ENCODE measurements at regions not wholly inside any gene's neighbourhood (a gene's known extent, or its start where the extent isn't known, plus 50 kb on each side); places are given as distances from the start of the nearest gene placed in this dataset.

- H3K4me3 ChIP-seq = no peak overlapping the region
- no peak overlapping the region for H3K9ac ChIP-seq (ENCODE audit: insufficient read length)
- TF ChIP-seq FOXP2 (optimal IDR thresholded peaks at IDR 0.05; ENCODE audit: control extremely low read depth, extremely low read length, insufficient read depth) = no peak
- H3K36me3 ChIP-seq (ENCODE audit: insufficient read depth, low read length) = no peaks in the 10 kb centered on the region
- no peak for DNase-seq (ENCODE audit: low read depth, low spot score)
- H3K27ac ChIP-seq = no peak overlapping the region
- no peaks in the 10 kb centered on the region for H3K9me3 ChIP-seq (ENCODE audit: low read depth, low read length)
Measured at GRCh38 chr1:229988534-229988933, 78.5 kb upstream of the GALNT2 start.

GRCh38 chr1:229989591-229990248, 77.3 kb upstream of the GALNT2 start:
- DNase-seq (ENCODE audit: low read depth, low spot score) = no peak
- Histone ChIP-seq H3K9me3 (ENCODE audit: low read depth, low read length) (no peaks in the 10 kb centered on the region), H3K4me3 (no peak overlapping the region), H3K9ac (ENCODE audit: insufficient read length) (no peak overlapping the region), H3K27ac (no peak overlapping the region), H3K36me3 (ENCODE audit: insufficient read depth, low read length) (no peaks in the 10 kb centered on the region)
- TF ChIP-seq POLR2AphosphoS5 (IDR thresholded peaks at IDR 0.05; ENCODE audit: borderline replicate concordance, low read depth, low read length) = no peak
- no peak for TF ChIP-seq EZH2 (IDR thresholded peaks at IDR 0.05)
- TF ChIP-seq FOXP2 (optimal IDR thresholded peaks at IDR 0.05; ENCODE audit: control extremely low read depth, extremely low read length, insufficient read depth) = no peak

GRCh38 chr1:229990326-229990725, 76.7 kb upstream of the GALNT2 start:
- no peak for DNase-seq (ENCODE audit: low read depth, low spot score)
- H3K9ac ChIP-seq (ENCODE audit: insufficient read length) = no peak overlapping the region
- H3K36me3 ChIP-seq (ENCODE audit: insufficient read depth, low read length) = no peaks in the 10 kb centered on the region
- H3K27ac ChIP-seq = no peak overlapping the region
- H3K9me3 ChIP-seq (ENCODE audit: low read depth, low read length) = no peaks in the 10 kb centered on the region
- H3K4me3 ChIP-seq = no peak overlapping the region
- TF ChIP-seq POLR2AphosphoS5 (IDR thresholded peaks at IDR 0.05; ENCODE audit: borderline replicate concordance, low read depth, low read length) (no peak), EZH2 (IDR thresholded peaks at IDR 0.05) (no peak)

DNA sequence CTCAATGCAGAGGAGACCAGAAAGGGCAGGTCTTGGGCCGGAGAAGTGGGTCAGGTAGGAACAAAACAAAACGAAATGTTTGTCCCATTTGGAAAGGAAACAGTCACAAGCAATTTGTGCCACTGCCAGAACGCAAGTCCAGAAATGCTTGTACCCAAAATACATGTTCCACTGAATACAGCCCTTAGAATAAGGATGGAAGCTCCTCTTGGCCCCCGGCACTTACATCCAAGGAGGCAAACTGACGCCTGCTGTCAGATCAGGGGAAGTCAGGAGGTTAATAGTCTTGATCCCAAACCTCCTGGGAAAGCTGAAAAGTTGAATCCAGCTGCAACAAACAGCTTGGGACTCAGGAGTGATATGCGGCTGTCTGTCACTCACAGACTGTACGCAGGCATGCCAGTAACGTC, 75.9 kb upstream of the GALNT2 start:
- H3K9ac ChIP-seq (ENCODE audit: insufficient read length) = no peak overlapping the region
- no peak overlapping the region for H3K27ac ChIP-seq
- no peaks in the 10 kb centered on the region for H3K9me3 ChIP-seq (ENCODE audit: low read depth, low read length)
- TF ChIP-seq EZH2 (IDR thresholded peaks at IDR 0.05) (no peak), POLR2AphosphoS5 (IDR thresholded peaks at IDR 0.05; ENCODE audit: borderline replicate concordance, low read depth, low read length) (no peak), FOXP2 (optimal IDR thresholded peaks at IDR 0.05; ENCODE audit: control extremely low read depth, extremely low read length, insufficient read depth) (no peak)
- no peaks in the 10 kb centered on the region for H3K36me3 ChIP-seq (ENCODE audit: insufficient read depth, low read length)
- DNase-seq (ENCODE audit: low read depth, low spot score) = no peak
- H3K4me3 ChIP-seq = no peak overlapping the region

GRCh38 chr1:229991724-229992333, 75.2 kb upstream of the GALNT2 start:
- Histone ChIP-seq H3K9ac (ENCODE audit: insufficient read length) (no peak overlapping the region), H3K36me3 (ENCODE audit: insufficient read depth, low read length) (no peaks in the 10 kb centered on the region), H3K4me3 (no peak overlapping the region), H3K9me3 (ENCODE audit: low read depth, low read length) (no peaks in the 10 kb centered on the region), H3K27ac (no peak overlapping the region)
- TF ChIP-seq POLR2AphosphoS5 (IDR thresholded peaks at IDR 0.05; ENCODE audit: borderline replicate concordance, low read depth, low read length) = no peak
- TF ChIP-seq EZH2 (IDR thresholded peaks at IDR 0.05) = no peak
- TF ChIP-seq FOXP2 (optimal IDR thresholded peaks at IDR 0.05; ENCODE audit: control extremely low read depth, extremely low read length, insufficient read depth) = no peak
- no peak for DNase-seq (ENCODE audit: low read depth, low spot score)

DNA sequence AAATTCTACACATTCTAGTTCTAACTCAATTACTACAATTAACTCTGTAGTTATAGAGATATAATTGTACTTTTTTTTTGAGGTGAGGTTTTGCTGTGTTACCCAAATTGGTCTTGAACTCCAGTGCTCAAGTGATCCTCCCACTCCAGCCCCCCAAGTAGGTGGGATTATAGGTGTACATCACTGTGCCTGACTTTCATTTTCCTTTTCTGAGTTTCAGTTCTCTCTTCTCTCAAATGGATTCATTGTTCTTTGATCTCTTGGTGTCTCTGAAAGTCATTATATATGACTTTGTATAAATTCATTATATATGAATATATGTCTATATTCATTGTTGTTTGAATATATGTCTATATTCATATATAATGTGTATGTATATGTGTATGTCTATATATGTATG, 74.0 kb upstream of the GALNT2 start:
- Histone ChIP-seq H3K9me3 (ENCODE audit: low read depth, low read length) (no peaks in the 10 kb centered on the region), H3K9ac (ENCODE audit: insufficient read length) (no peak overlapping the region), H3K4me3 (no peak overlapping the region), H3K27ac (no peak overlapping the region), H3K36me3 (ENCODE audit: insufficient read depth, low read length) (no peaks in the 10 kb centered on the region)
- TF ChIP-seq FOXP2 (optimal IDR thresholded peaks at IDR 0.05; ENCODE audit: control extremely low read depth, extremely low read length, insufficient read depth) (no peak), POLR2AphosphoS5 (IDR thresholded peaks at IDR 0.05; ENCODE audit: borderline replicate concordance, low read depth, low read length) (no peak), EZH2 (IDR thresholded peaks at IDR 0.05) (no peak)
- no peak for DNase-seq (ENCODE audit: low read depth, low spot score)

DNA sequence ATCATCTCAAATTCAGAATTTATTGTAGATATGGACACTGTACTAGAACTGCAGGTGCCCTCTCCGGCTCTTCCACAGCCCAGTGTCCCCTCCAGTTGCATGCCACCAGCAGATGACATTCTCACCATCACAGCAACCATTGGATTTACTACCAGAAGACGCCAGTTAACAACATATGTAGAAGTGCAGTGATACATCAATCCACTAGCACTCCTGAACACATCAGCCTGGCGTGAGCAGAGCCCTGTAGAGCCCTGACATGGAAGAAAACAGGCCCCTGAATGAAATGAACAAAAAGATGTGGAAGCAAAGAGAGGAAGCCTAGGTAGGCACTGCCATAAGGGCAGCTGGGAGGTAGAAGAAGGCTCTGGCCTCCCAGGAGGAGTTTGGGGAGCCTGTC, 73.1 kb upstream of the GALNT2 start:
- H3K4me3 ChIP-seq = no peak overlapping the region
- H3K9me3 ChIP-seq (ENCODE audit: low read depth, low read length) = no peaks in the 10 kb centered on the region
- no peak overlapping the region for H3K9ac ChIP-seq (ENCODE audit: insufficient read length)
- TF ChIP-seq EZH2 (IDR thresholded peaks at IDR 0.05) = no peak
- TF ChIP-seq FOXP2 (optimal IDR thresholded peaks at IDR 0.05; ENCODE audit: control extremely low read depth, extremely low read length, insufficient read depth) = no peak
- no peak for TF ChIP-seq POLR2AphosphoS5 (IDR thresholded peaks at IDR 0.05; ENCODE audit: borderline replicate concordance, low read depth, low read length)
- no peak for DNase-seq (ENCODE audit: low read depth, low spot score)
- no peak overlapping the region for H3K27ac ChIP-seq
- no peaks in the 10 kb centered on the region for H3K36me3 ChIP-seq (ENCODE audit: insufficient read depth, low read length)

DNA sequence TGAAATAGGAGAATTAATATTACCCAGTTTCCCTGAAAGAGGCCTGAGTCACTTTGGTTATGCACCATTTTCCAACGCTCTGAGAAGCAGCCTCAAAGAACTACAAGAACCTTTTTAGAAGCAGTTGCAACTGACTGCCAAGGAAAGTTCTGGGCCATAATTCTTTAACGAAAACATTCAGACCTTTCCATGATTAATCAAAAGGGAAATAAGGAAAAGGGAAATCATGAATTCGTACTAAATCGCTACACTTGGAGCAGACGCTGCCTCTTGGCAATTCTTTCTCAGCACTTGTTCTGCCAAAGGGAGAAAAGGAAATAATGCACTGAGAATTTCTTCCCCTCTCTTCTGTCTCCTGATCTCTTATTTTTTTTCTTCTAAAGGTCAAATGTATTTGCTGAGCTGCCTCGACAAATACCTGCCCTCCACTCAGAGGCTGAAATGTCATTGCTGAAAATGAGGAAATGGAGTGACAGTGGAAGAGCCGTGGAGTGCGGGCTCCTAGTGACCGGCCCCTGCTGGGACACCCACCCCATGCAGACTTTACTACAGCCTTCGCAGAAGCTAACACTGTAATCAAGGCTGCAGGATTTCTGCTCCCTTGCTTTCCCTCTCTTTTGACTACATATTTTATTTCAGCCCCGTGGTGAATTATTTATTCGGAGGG, 67.9 kb upstream of the GALNT2 start:
- Histone ChIP-seq H3K9ac (ENCODE audit: insufficient read length) (no peak overlapping the region), H3K4me3 (no peak overlapping the region), H3K27ac (no peak overlapping the region), H3K9me3 (ENCODE audit: low read depth, low read length) (no peaks in the 10 kb centered on the region), H3K36me3 (ENCODE audit: insufficient read depth, low read length) (no peaks in the 10 kb centered on the region)
- TF ChIP-seq POLR2AphosphoS5 (IDR thresholded peaks at IDR 0.05; ENCODE audit: borderline replicate concordance, low read depth, low read length) (no peak), FOXP2 (optimal IDR thresholded peaks at IDR 0.05; ENCODE audit: control extremely low read depth, extremely low read length, insufficient read depth) (no peak), EZH2 (IDR thresholded peaks at IDR 0.05) (no peak)
- no peak for DNase-seq (ENCODE audit: low read depth, low spot score)
